ENCODE measurements at regions not wholly inside any gene's neighbourhood (a gene's known extent, or its start where the extent isn't known, plus 50 kb on each side); places are given as distances from the start of the nearest gene placed in this dataset.

GRCh38 chr2:226087505-226088365, 688.2 kb downstream of the NYAP2 start:
- TF ChIP-seq CTCF (IDR thresholded peaks at IDR 0.05) (no peak), POLR2A (IDR thresholded peaks at IDR 0.05) (no peak)
